HL-60 (cell line): ENCODE measurements at regions not wholly inside any gene's neighbourhood (a gene's known extent, or its start where the extent isn't known, plus 50 kb on each side); places are given as distances from the start of the nearest gene placed in this dataset.
A peak's percentile ranks its signal among the peaks of the same experiment; 100 is the strongest.

Experiments
- DNase-seq, 2 experiments: peaks; one replicate each; pipeline ENCODE4 v3.0.0-alpha.2; 2010 to 2020; ENCODE audit warnings: low read depth in 1 of 2, low spot score in 1 of 2
- H3K27ac ChIP-seq: fragments of 250-450 bp; sonication (Bioruptor Pico); replicated peaks from 2 replicates; pipeline ENCODE4 v1.5.1; 2020; ENCODE audit warnings: mild to moderate bottlenecking, moderate library complexity
- H3K27me3 ChIP-seq: fragments of 250-450 bp; sonication (Bioruptor Pico); 2 replicates; pipeline ENCODE4 v1.5.1; 2021; ENCODE audit warnings: mild to moderate bottlenecking, moderate library complexity; ENCODE audit not compliant: insufficient read depth, poor library complexity, severe bottlenecking
- H3K4me3 ChIP-seq: replicated peaks from 2 replicates; pipeline ENCODE4 v1.5.1; 2011; ENCODE audit warnings: mild to moderate bottlenecking, control low read depth, low read length; ENCODE audit not compliant: insufficient read depth
- CTCF ChIP-seq: IDR thresholded peaks from one replicate; pipeline ENCODE4 v1.5.1; 2011; ENCODE audit warnings: low read length, control low read depth, inconsistent platforms; ENCODE audit not compliant: insufficient read depth
- GABPA ChIP-seq: IDR thresholded peaks from 2 replicates; pipeline ENCODE4 v1.6.1; 2012; ENCODE audit warnings: low read depth
- POLR2AphosphoS5 ChIP-seq: IDR thresholded peaks from 2 replicates; pipeline ENCODE4 v1.6.1; 2012; ENCODE audit warnings: low read depth
- SPI1 ChIP-seq: IDR thresholded peaks from 2 replicates; pipeline ENCODE4 v1.6.1; 2012; ENCODE audit warnings: low read depth, mild to moderate bottlenecking, borderline replicate concordance
- TF ChIP-seq, protein P1 (sequence below): IDR thresholded peaks from 2 replicates; pipeline ENCODE4 v1.6.1; 2012; ENCODE audit warnings: low read depth; ENCODE audit not compliant: insufficient replicate concordance

- no peaks in the 10 kb centered on the region for H3K27me3 ChIP-seq
- no peak for TF ChIP-seq POLR2AphosphoS5
- no peak for TF ChIP-seq GABPA
- TF ChIP-seq CTCF = no peak
- no peak for TF ChIP-seq SPI1
- TF ChIP-seq, protein P1, sequence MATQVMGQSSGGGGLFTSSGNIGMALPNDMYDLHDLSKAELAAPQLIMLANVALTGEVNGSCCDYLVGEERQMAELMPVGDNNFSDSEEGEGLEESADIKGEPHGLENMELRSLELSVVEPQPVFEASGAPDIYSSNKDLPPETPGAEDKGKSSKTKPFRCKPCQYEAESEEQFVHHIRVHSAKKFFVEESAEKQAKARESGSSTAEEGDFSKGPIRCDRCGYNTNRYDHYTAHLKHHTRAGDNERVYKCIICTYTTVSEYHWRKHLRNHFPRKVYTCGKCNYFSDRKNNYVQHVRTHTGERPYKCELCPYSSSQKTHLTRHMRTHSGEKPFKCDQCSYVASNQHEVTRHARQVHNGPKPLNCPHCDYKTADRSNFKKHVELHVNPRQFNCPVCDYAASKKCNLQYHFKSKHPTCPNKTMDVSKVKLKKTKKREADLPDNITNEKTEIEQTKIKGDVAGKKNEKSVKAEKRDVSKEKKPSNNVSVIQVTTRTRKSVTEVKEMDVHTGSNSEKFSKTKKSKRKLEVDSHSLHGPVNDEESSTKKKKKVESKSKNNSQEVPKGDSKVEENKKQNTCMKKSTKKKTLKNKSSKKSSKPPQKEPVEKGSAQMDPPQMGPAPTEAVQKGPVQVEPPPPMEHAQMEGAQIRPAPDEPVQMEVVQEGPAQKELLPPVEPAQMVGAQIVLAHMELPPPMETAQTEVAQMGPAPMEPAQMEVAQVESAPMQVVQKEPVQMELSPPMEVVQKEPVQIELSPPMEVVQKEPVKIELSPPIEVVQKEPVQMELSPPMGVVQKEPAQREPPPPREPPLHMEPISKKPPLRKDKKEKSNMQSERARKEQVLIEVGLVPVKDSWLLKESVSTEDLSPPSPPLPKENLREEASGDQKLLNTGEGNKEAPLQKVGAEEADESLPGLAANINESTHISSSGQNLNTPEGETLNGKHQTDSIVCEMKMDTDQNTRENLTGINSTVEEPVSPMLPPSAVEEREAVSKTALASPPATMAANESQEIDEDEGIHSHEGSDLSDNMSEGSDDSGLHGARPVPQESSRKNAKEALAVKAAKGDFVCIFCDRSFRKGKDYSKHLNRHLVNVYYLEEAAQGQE = no peak
- H3K4me3 ChIP-seq = no peak overlapping the region
- no peak for DNase-seq
- H3K27ac ChIP-seq = no peak overlapping the region
Observed at GRCh38 chr7:144910411-144910810, 74.6 kb upstream of the TPK1 start.

DNA sequence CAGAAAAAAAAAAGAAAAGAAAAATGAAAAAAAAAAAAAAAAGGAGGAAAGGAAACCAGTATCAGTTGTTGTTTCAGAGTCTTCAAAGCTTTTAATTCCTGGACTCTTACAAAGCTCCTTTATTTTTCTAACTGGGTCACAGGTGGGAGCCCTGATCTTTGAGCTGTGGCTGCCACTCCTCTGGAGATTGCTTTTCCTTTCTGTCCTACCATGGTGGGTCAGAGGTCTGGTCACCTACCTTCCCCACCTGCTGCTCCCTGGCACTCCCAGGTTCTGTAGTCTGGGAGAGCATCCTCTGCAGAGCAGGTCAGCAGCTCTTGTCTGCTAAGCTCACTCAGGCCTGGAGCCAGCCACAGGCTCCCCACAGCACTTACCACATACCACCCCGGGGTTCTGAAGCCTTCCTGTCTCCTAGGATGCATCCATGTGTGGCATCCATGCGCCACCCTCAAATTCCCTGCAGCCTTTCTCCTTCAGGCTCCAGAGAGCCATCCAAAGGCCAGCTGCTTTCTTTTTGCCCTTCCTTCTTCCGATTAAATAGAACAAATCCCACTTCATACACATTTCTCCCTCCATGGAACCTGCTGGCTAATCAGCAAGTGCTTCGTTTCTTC, 73.2 kb upstream of the TPK1 start:
- TF ChIP-seq POLR2AphosphoS5 = no peak
- TF ChIP-seq SPI1 = no peak
- no peak for TF ChIP-seq CTCF
- Histone ChIP-seq H3K27me3 (no peaks in the 10 kb centered on the region), H3K27ac (no peak overlapping the region), H3K4me3 (no peak overlapping the region)
- no peak for DNase-seq

GRCh38 chr7:144908324-144908723, 72.5 kb upstream of the TPK1 start:
- Histone ChIP-seq H3K4me3 (no peak overlapping the region), H3K27ac (no peak overlapping the region), H3K27me3 (no peaks in the 10 kb centered on the region)
- TF ChIP-seq SPI1 (peak; percentile 33; the same call in 1 of the 2 replicates), GABPA (no peak)
- no peak for DNase-seq

GRCh38 chr7:144907577-144907976, 71.7 kb upstream of the TPK1 start:
- H3K4me3 ChIP-seq = no peak overlapping the region
- DNase-seq = no peak
- no peak for TF ChIP-seq GABPA
- no peak for TF ChIP-seq SPI1
- TF ChIP-seq, protein P1 = no peak
- no peak for TF ChIP-seq POLR2AphosphoS5
- no peak for TF ChIP-seq CTCF
- no peak overlapping the region for H3K27ac ChIP-seq
- H3K27me3 ChIP-seq = no peaks in the 10 kb centered on the region
